Left forelimb (tissue), 1 donor: ENCODE measurements at regions not wholly inside any gene's neighbourhood (a gene's known extent, or its start where the extent isn't known, plus 50 kb on each side); places are given as distances from the start of the nearest gene placed in this dataset.

ENCODE experiments used
- DNase-seq: peaks from one replicate; pipeline ENCODE4 v3.0.0-alpha.2; 2018; ENCODE audit warnings: low spot score

GRCh38 chr3:150161011-150161410, 190.3 kb upstream of the PFN2 start:
- DNase-seq, result no peak

GRCh38 chr3:150158943-150159625, 188.4 kb upstream of the PFN2 start:
- no peak for DNase-seq

GRCh38 chr3:150152567-150152966, 181.9 kb upstream of the PFN2 start:
- no peak for DNase-seq

- no peak for DNase-seq
Measured at GRCh38 chr3:150150633-150151032, 179.9 kb upstream of the PFN2 start.

- DNase-seq, result no peak
Measured at GRCh38 chr3:150149651-150150051, 179.0 kb upstream of the PFN2 start.

GRCh38 chr3:150148227-150148626, 177.5 kb upstream of the PFN2 start:
- no peak for DNase-seq

GRCh38 chr3:150147776-150148175, 177.1 kb upstream of the PFN2 start:
- no peak for DNase-seq

- DNase-seq, result no peak
Measured at GRCh38 chr3:150146991-150147761, 176.5 kb upstream of the PFN2 start.

- DNase-seq, result no peak
Measured at GRCh38 chr3:150145659-150146058, 175.0 kb upstream of the PFN2 start.

- DNase-seq, result no peak
Measured at GRCh38 chr3:150144191-150144708, 173.6 kb upstream of the PFN2 start.

GRCh38 chr3:150142936-150143335, 172.2 kb upstream of the PFN2 start:
- no peak for DNase-seq

- DNase-seq, result no peak
Measured at GRCh38 chr3:150141790-150142326, 171.2 kb upstream of the PFN2 start.

- no peak for DNase-seq
Measured at GRCh38 chr3:150140614-150141321, 170.1 kb upstream of the PFN2 start.

- no peak for DNase-seq
Measured at GRCh38 chr3:150138824-150139223, 168.1 kb upstream of the PFN2 start.

GRCh38 chr3:150136242-150136641, 165.5 kb upstream of the PFN2 start:
- no peak for DNase-seq

- DNase-seq, result no peak
Measured at GRCh38 chr3:150135287-150135721, 164.6 kb upstream of the PFN2 start.

GRCh38 chr3:150133293-150133692, 162.6 kb upstream of the PFN2 start:
- DNase-seq, result no peak

- DNase-seq, result no peak
Measured at GRCh38 chr3:150132101-150132749, 161.5 kb upstream of the PFN2 start.

GRCh38 chr3:150131663-150132062, 161.0 kb upstream of the PFN2 start:
- DNase-seq, result no peak

- no peak for DNase-seq
Measured at GRCh38 chr3:150130404-150131100, 159.9 kb upstream of the PFN2 start.

- no peak for DNase-seq
Measured at GRCh38 chr3:150129166-150129565, 158.5 kb upstream of the PFN2 start.
